Right hindlimb (tissue), 1 donor: ENCODE measurements at regions not wholly inside any gene's neighbourhood (a gene's known extent, or its start where the extent isn't known, plus 50 kb on each side); places are given as distances from the start of the nearest gene placed in this dataset.
"Not testable (repeated sequence)": the region's sequence is repeated elsewhere in the genome, so short reads cannot be mapped to it uniquely, and the experiment has no call there.

Experiments
- DNase-seq: peaks from one replicate; pipeline ENCODE4 v3.0.0-alpha.2; 2018

GRCh38 chr7:131149840-131150239 lies 177.8 kb upstream of the MKLN1 start:
- DNase-seq: no peak

- DNase-seq: no peak
These were observed 176.6 kb upstream of the MKLN1 start for GRCh38 chr7:131151034-131151433.

- DNase-seq: no peak
These were observed 174.9 kb upstream of the MKLN1 start for GRCh38 chr7:131152766-131153165.

GRCh38 chr7:131154380-131154779 lies 173.3 kb upstream of the MKLN1 start:
- DNase-seq: no peak

DNA sequence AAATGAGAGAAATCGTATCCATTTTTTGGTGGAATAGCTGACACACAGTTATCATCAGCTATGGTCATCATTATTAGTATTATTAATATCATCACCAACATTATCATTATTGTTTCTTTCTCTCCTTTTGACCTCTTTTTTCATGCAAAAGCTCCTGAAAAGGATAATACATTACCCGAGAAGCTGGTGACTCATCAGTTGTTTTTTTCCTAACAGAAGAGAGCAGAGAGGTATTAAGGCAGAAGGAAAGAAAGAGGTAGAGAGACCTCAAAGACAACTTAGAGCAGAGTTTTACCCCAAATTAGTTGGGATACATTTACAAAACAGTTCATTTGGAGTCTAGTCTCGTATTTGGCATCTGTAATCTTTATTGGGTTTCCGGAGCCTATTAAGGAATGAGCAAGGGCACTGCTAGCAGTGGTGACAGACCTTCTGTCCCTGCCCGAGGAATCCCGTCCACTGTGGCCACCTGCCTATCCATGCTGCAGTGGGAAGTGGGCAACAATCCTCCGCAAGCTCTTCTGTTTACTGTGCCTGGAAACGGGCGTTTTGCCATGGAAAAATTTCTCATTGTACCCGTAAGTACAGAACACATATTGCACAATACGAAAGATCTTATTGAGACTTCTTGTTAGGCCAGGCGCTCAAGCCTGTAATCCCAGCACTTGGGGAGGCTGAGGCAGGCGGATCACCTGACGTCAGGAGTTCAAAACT lies 170.0 kb upstream of the MKLN1 start:
- DNase-seq: no peak

- DNase-seq: not testable (repeated sequence)
These were observed 169.4 kb upstream of the MKLN1 start for GRCh38 chr7:131158244-131158636.

DNA sequence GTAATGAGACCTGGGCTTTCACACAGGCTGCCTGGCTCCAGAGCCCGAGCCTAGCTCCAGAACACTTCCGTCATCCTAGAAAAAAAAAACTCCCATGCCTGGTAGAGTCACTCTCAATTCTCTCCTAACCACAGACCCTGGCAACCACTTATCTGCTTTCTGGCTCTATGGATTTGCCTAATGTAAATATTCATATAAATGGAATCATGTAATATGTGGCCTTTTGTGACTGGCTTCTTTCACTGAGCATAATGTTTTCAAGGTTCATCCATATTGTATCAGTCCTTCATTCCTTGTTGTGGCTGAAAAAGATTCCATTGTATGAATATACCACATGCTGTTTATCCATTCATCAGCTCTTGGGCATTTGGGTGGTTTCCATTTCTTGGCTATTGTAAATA lies 167.7 kb upstream of the MKLN1 start:
- DNase-seq: no peak

GRCh38 chr7:131161103-131161502 lies 166.6 kb upstream of the MKLN1 start:
- DNase-seq: no peak

- DNase-seq: no peak
These were observed 163.4 kb upstream of the MKLN1 start for GRCh38 chr7:131164025-131164925.

GRCh38 chr7:131166066-131166465 lies 161.6 kb upstream of the MKLN1 start:
- DNase-seq: no peak

DNA sequence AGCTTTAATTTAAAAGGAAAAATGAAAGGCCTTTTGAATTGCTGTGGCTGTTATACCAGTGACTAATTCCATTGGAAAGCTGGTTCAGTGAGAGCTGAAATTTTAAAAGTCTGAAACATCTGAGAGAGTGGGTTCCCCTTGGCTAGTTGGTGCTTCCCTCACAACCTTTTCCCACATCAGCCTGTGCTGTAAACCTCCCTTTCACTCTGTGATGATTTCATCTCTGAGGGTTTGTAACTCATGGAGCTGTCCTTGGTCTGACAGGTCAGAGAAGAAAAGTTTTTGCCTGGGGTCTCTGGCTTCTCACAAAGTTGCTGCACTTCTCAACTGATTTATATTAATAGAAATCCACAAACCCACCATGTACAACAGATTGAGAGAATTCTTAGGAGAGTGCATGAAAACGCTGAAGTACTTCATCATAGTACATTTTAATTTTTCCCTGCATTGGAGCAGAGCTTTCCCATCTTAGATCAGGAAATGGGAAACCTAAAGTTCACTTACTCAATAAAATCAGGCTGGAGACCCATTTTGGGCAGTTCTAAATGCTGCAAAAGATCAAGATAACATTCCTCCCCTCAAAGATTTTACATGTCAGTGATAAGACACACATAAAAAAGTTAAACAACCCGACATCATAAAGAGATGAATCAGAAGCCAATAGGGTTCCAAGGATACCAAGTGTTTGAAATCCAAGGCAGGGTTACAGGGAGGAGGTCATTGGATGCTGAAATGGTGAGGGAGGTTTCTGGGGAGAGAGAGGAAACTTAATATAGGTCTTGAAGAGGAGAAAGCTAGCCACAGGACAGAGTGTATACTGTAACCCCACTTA lies 157.0 kb upstream of the MKLN1 start:
- DNase-seq: no peak

GRCh38 chr7:131173145-131173890 lies 154.4 kb upstream of the MKLN1 start:
- DNase-seq: no peak

- no peak for DNase-seq
These were observed 153.3 kb upstream of the MKLN1 start for GRCh38 chr7:131174391-131174790.

GRCh38 chr7:131174855-131175254 lies 152.8 kb upstream of the MKLN1 start:
- no peak for DNase-seq

DNA sequence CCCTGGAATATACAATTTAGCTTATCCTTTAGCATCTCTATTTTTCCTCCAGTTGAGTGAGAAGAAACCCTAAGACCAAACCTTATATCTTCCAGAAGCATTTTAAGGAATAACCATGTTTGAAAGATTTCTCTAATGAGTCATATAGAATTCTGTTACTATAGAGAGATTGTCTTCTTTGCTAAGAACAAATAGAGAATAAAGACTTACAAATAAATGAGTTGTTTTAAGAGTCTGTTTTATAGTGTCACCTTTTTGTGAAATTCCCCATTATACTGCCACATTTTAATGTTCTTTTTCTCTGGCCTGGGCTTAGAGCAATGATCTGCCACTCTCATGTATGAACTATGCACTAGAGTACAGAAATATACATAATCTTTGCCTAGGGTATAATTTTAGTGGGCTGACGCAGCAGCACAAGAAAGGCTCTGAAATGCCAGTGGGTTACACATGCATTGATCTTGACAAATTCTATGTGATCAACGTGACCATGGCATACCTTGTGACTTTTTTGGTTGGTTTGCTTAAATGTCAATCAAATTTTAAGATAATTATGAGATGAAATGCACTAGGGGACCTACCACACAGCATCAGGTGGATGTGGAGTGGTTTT lies 145.1 kb upstream of the MKLN1 start:
- DNase-seq: no peak

DNA sequence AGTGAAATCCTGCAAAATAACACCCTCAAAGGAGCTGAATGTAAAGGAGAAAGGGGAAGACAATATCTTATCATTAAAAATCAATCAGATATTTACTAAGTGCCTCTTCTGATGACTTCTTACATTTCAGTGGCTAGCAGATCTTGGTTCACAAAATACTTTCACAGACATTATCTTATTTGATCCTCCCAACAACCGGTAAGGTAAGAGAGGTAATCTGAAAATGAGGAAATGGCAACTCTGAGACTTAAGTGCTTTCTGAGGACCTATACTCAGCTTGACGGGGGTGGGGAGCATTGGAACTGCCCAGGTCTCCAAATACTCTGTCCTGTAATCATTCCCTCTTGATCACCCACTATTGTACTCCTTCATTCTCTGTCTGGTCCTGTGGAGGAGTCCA lies 144.6 kb upstream of the MKLN1 start:
- DNase-seq: no peak

DNA sequence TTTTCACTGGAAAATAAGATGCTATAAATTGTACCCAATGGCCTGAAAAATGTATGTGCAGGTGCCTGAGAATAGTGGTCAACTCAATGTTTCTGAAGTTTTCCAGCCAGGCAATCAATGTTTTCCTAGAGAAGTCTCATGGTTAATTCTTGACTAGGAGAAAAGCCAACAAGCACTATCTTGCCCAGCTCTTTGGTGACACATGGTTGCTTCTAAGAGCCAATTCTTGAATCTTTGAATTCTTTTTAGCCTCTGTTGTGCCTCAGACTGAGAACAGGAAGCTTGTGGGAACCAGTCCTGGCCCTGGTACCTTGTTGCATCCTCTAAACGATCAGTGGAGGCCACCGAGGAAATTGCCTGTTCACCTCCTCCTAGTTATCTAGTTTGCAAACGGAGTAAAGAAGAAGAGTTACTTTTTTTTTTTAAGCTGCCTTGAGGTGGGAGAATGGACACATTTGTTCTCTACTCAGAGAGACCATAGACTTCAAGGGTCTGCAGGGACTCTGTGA lies 144.0 kb upstream of the MKLN1 start:
- DNase-seq: no peak

DNA sequence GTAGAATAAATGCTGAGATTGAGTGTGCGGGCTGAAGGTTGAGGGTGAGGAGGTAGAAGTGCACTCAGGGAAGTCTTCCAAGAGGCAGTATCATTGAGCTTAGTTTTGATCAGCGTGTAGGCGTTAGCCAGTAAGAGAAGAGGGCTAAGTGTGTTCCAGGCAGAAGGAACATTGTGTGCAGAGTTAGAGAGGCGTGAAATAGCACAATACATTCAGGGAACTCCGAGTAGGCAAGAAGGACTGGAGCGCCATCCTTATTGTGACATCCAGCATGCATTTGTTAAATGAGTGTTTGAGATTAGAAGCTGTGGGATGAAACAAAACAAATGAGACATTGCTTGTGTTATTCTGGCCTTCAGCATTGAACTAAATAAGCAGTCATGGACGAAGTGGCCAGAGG lies 140.9 kb upstream of the MKLN1 start:
- DNase-seq: no peak

GRCh38 chr7:131188367-131189339 lies 139.0 kb upstream of the MKLN1 start:
- DNase-seq: no peak

- DNase-seq: no peak
These were observed 138.2 kb upstream of the MKLN1 start for GRCh38 chr7:131189488-131189887.

DNA sequence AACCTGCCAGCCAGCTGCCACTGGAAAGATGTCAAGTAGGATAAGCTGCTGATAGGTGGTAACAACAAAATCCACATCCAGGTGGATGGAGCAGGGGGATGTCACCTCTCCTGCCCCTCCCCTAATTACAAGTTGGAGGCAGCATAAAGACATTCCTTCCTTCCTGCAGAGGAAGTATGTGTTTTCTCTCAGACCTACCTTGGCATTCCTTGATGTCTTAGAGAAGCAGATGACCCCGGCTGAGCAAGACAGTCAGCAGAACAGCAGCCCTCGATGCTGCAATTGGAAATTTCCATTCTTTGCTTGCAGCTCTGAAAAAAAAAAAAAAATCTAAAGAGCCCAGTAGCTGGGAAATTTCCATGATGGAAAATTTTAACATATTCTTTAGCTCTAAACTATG lies 137.5 kb upstream of the MKLN1 start:
- DNase-seq: no peak
